Caco-2 (cell line): ENCODE measurements at regions not wholly inside any gene's neighbourhood (a gene's known extent, or its start where the extent isn't known, plus 50 kb on each side); places are given as distances from the start of the nearest gene placed in this dataset.

Source experiments
- BruUV-seq: library from RNA; stranded (reverse); fragments of 400-500 nt; replicated peaks from 2 replicates; lab custom pipeline; 2021; lab: Mats Ljungman, UMichigan
- CTCF ChIA-PET: fragments of 300-600 bp; sonication (Branson Sonifier 250); formaldehyde crosslinking; loops from one replicate; lab custom pipeline; 2022; ENCODE audit warnings: antibody characterized with exemption; lab: Charles Lee
- POLR2A ChIA-PET: fragments of 300-600 bp; sonication (Branson Sonifier 250); formaldehyde crosslinking; loops from one replicate; lab custom pipeline; 2022; ENCODE audit warnings: antibody characterized with exemption; lab: Charles Lee
- DNase-seq, 2 experiments: peaks; one replicate each; pipeline versions ENCODE4 v3.0.0 to v3.0.0-alpha.2; 2020 to 2022
- H3K27me3 ChIP-seq: replicated peaks from 2 replicates; pipeline ENCODE4 v1.6.0; 2011; ENCODE audit warnings: low read length; ENCODE audit not compliant: control insufficient read depth, insufficient read depth
- H3K36me3 ChIP-seq: 2 replicates; pipeline ENCODE4 v1.5.1; 2011; ENCODE audit warnings: low read length; ENCODE audit not compliant: control insufficient read depth, insufficient read depth
- H3K4me1 ChIP-seq: fragments of 250-450 bp; sonication (Bioruptor Pico); 2 replicates; pipeline ENCODE4 v1.5.1; 2020; ENCODE audit warnings: mild to moderate bottlenecking
- H3K4me3 ChIP-seq: 2 replicates; pipeline ENCODE4 v1.5.1; 2011; ENCODE audit warnings: low read depth, mild to moderate bottlenecking, control low read depth, low read length
- H3K9me3 ChIP-seq: fragments of 250-450 bp; sonication (Bioruptor Pico); 2 replicates; pipeline ENCODE4 v1.5.1; 2020; ENCODE audit warnings: mild to moderate bottlenecking, moderate library complexity
- H3K27ac Mint-ChIP-seq: one replicate; pipeline ENCODE4 v1.8.0; 2022; ENCODE audit warnings: mixed read lengths; ENCODE audit not compliant: unreplicated experiment
- H3K27me3 Mint-ChIP-seq: one replicate; pipeline ENCODE4 v1.8.0; 2022; ENCODE audit warnings: mixed read lengths; ENCODE audit not compliant: insufficient read depth, unreplicated experiment
- H3K36me3 Mint-ChIP-seq: one replicate; pipeline ENCODE4 v1.8.0; 2022; ENCODE audit warnings: mild to moderate bottlenecking, mixed read lengths; ENCODE audit not compliant: insufficient read depth, unreplicated experiment
- H3K4me1 Mint-ChIP-seq: one replicate; pipeline ENCODE4 v1.8.0; 2022; ENCODE audit warnings: low read depth, mixed read lengths; ENCODE audit not compliant: unreplicated experiment
- H3K4me3 Mint-ChIP-seq: one replicate; pipeline ENCODE4 v1.8.0; 2022; ENCODE audit warnings: mild to moderate bottlenecking, moderate library complexity, mixed read lengths; ENCODE audit not compliant: unreplicated experiment
- H3K9me3 Mint-ChIP-seq: one replicate; pipeline ENCODE4 v1.8.0; 2022; ENCODE audit warnings: mixed read lengths; ENCODE audit not compliant: unreplicated experiment
- CTCF ChIP-seq, 2 experiments: fragments of 200-600 bp in 1 of 2; IDR thresholded peaks; 1 replicate in 1 of 2; 2 replicates in 1 of 2; pipeline versions ENCODE4 v1.5.1 to v1.8.0; 2011 to 2022; ENCODE audit warnings: antibody characterized with exemption in 1 of 2, control low read depth in 1 of 2, inconsistent platforms in 1 of 2, low read depth in 1 of 2, low read length in 1 of 2, mild to moderate bottlenecking in 1 of 2, moderate library complexity in 1 of 2; ENCODE audit not compliant: insufficient read depth in 1 of 2, severe bottlenecking in 1 of 2, unreplicated experiment in 1 of 2
- intact Hi-C: fragments of 100-400 bp; cut with micrococcal nuclease; formaldehyde crosslinking; loops from one replicate; pipeline ENCODE4 v1.10.0; 2022; ENCODE audit not compliant: unreplicated experiment

DNA sequence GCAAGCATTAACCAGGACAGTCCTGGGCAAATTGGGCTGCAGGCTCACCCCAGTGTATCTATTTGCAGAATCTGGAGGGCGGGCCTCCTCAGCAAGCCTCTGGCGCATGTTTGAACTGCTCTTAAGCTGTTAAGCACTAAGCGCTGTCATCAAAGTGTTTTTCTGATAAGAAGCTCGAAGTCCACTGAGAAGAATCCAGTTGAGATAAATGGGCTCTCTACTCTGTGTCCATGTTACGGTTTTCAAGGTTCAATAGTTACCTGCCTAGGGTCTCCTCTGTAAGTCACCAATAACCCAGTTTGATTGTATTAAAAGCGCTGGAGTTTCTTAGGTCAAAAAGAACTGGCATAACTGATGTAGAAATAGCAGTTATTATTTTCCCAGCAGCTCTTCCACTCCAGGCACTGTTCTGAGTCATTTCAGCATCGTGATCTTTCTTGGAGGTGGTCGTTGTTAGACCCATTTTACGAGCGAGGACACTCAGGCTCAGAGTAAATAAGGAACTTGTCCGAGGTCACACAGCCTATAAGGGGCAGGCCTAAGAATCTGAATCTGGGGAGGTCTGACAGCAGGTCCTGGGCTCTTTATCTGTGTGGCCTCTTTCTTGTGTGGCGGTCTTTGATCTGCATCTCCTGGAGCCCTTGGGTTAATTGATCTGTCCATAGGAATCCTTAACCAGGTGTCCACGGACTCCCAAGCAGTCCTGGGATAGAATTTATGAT is 207.4 kb upstream of the ZNF217 start:
- CTCF ChIA-PET: interaction anchor here (0.5 to 2.4 kb wide), 14 partner anchors 15 to 207 kb away, joined by 3 to 14 read pairs (median 5); partner anchors contain the start of gene ZNF217
- peak; percentile 97 to 99 for DNase-seq
- Histone ChIP-seq H3K4me1 (peaks cover 55% of the 10 kb centered on the region), H3K27me3 (no peaks in the 10 kb centered on the region), H3K36me3 (no peaks in the 10 kb centered on the region), H3K4me3 (peak overlapping the region; percentile 21), H3K9me3 (no peaks in the 10 kb centered on the region)
- no peak for TF ChIP-seq CTCF (IDR thresholded peaks at IDR 0.05; ENCODE audit: insufficient read depth in 1 of 2, low read depth in 1 of 2, low read length in 1 of 2, severe bottlenecking in 1 of 2, unreplicated experiment in 1 of 2)
- no peaks in the 10 kb centered on the region for H3K27me3 Mint-ChIP-seq
- H3K27ac Mint-ChIP-seq: peak overlapping the region; percentile 95
- H3K4me1 Mint-ChIP-seq: peaks cover 66% of the 10 kb centered on the region
- peaks cover 12% of the 10 kb centered on the region for H3K9me3 Mint-ChIP-seq
- peaks cover 7% of the 10 kb centered on the region for H3K36me3 Mint-ChIP-seq
- POLR2A ChIA-PET: interaction anchor here (0.5 to 1.6 kb wide), 8 partner anchors 14 to 207 kb away, joined by 3 to 11 read pairs (median 5); partner anchors contain the start of gene ZNF217
- TSS peak; percentile 92 for BruUV-seq
- intact Hi-C loops: loop anchor here (1.0 kb wide), 13 partner anchors 15 to 222 kb away; no protein-coding TSS in a partner anchor
- H3K4me3 Mint-ChIP-seq: peak overlapping the region; percentile 74

DNA sequence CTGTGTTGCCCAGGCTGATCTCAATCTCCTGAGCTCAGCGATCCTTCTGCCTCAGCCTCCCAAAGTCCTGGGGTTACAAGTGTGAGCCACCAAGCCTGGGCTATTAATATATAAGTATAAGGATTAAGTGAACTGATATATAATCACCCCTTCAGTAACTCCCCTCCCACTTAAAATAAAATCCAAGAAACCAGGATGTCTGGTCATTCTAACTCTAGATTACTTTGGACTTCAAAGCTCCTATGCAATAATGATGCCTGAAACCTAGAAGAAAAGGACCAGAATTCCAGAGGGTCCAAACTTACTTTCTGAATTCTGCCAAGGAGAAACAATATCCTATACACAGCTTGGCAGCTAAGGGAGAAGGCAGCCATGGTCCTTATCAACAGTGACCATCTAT is 206.8 kb upstream of the ZNF217 start:
- intact Hi-C loops: no loop called here
- Mint-ChIP-seq H3K4me3 (peak overlapping the region; percentile 74), H3K36me3 (peaks cover 7% of the 10 kb centered on the region), H3K4me1 (peaks cover 66% of the 10 kb centered on the region), H3K27me3 (no peaks in the 10 kb centered on the region), H3K9me3 (peaks cover 12% of the 10 kb centered on the region), H3K27ac (peak overlapping the region; percentile 95)
- TSS peak; percentile 75 for BruUV-seq
- CTCF ChIA-PET: interaction anchor here (0.5 to 2.4 kb wide), 10 partner anchors 14 to 139 kb away, joined by 3 to 14 read pairs (median 6); no protein-coding TSS in a partner anchor
- Histone ChIP-seq H3K36me3 (no peaks in the 10 kb centered on the region), H3K27me3 (no peaks in the 10 kb centered on the region), H3K9me3 (no peaks in the 10 kb centered on the region), H3K4me3 (no peak overlapping the region), H3K4me1 (peaks cover 49% of the 10 kb centered on the region)
- no peak for TF ChIP-seq CTCF (IDR thresholded peaks at IDR 0.05; ENCODE audit: insufficient read depth in 1 of 2, low read depth in 1 of 2, low read length in 1 of 2, severe bottlenecking in 1 of 2, unreplicated experiment in 1 of 2)
- DNase-seq: no peak
- POLR2A ChIA-PET: interaction anchor here (0.7 to 1.6 kb wide), 7 partner anchors 13 to 207 kb away, joined by 3 to 11 read pairs (median 5); partner anchors contain the start of gene ZNF217

- H3K9me3 ChIP-seq: no peaks in the 10 kb centered on the region
- POLR2A ChIA-PET: no interaction called here
- peak overlapping the region; percentile 95 for H3K27ac Mint-ChIP-seq
- peaks cover 40% of the 10 kb centered on the region for H3K4me1 ChIP-seq
- CTCF ChIA-PET: interaction anchor here (0.6 kb wide), 1 partner anchor 58 kb away, joined by 4 read pairs; no protein-coding TSS in a partner anchor
- TF ChIP-seq CTCF (IDR thresholded peaks at IDR 0.05; ENCODE audit: insufficient read depth in 1 of 2, low read depth in 1 of 2, low read length in 1 of 2, severe bottlenecking in 1 of 2, unreplicated experiment in 1 of 2): no peak
- no peaks in the 10 kb centered on the region for H3K27me3 Mint-ChIP-seq
- no peaks in the 10 kb centered on the region for H3K36me3 ChIP-seq
- H3K36me3 Mint-ChIP-seq: peaks cover 7% of the 10 kb centered on the region
- intact Hi-C loops: no loop called here
- no peaks in the 10 kb centered on the region for H3K27me3 ChIP-seq
- peaks cover 12% of the 10 kb centered on the region for H3K9me3 Mint-ChIP-seq
- no peak for DNase-seq
- H3K4me3 ChIP-seq: no peak overlapping the region
- BruUV-seq: no TSS peak
- peaks cover 67% of the 10 kb centered on the region for H3K4me1 Mint-ChIP-seq
- no peak overlapping the region for H3K4me3 Mint-ChIP-seq
These were observed 203.4 kb upstream of the ZNF217 start for GRCh38 chr20:53797085-53797484.
